HEK293T (cell line): ENCODE measurements at regions not wholly inside any gene's neighbourhood (a gene's known extent, or its start where the extent isn't known, plus 50 kb on each side); places are given as distances from the start of the nearest gene placed in this dataset.

Experiments used
- BHLHE40 ChIP-seq: fragments of 450-650 bp; IDR thresholded peaks from 2 replicates; pipeline ENCODE4 v1.6.1; 2016; ENCODE audit warnings: mild to moderate bottlenecking, moderate library complexity, borderline replicate concordance
- FOXK2 ChIP-seq: fragments of 450-650 bp; IDR thresholded peaks from 2 replicates; pipeline ENCODE4 v1.6.1; 2016; ENCODE audit warnings: mild to moderate bottlenecking
- FOXM1 ChIP-seq: fragments of 450-650 bp; IDR thresholded peaks from 2 replicates; pipeline ENCODE4 v1.6.1; 2017; ENCODE audit warnings: mild to moderate bottlenecking, borderline replicate concordance
- LEF1 ChIP-seq: fragments of 450-650 bp; IDR thresholded peaks from 2 replicates; pipeline ENCODE4 v1.6.1; 2017; ENCODE audit warnings: mild to moderate bottlenecking, borderline replicate concordance
- SUZ12 ChIP-seq: fragments of 450-650 bp; IDR thresholded peaks from 2 replicates; pipeline ENCODE4 v1.6.1; 2016; ENCODE audit warnings: mild to moderate bottlenecking
- TARDBP ChIP-seq: fragments of 450-650 bp; IDR thresholded peaks from 2 replicates; pipeline ENCODE4 v1.6.1; 2016
- ZNF384 ChIP-seq: fragments of 450-650 bp; IDR thresholded peaks from 2 replicates; pipeline ENCODE4 v1.6.1; 2016

DNA sequence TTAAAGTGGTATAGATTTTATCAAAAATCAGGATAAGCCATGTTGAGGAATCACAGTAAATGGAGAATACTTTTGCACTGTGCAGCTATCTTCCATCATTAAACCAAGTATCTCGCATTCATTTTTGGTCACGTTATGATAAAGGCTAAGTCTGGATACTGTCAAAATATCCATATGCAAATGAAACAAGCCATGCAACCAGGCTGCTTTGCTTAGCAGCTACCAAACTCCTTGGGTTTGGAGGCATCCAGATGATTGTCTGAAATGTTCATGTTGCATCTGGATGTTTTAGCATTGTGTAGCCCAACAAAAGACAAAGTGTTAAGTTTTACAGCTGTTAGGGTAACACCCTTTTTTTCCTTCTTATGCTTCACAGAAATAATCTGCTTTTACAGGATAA lies 322.9 kb upstream of the MDFIC2 start:
- TF ChIP-seq LEF1 (no peak), TARDBP (no peak), ZNF384 (no peak), FOXK2 (no peak), SUZ12 (no peak), BHLHE40 (no peak), FOXM1 (no peak)
